ENCODE measurements at regions not wholly inside any gene's neighbourhood (a gene's known extent, or its start where the extent isn't known, plus 50 kb on each side); places are given as distances from the start of the nearest gene placed in this dataset.

- TF ChIP-seq, protein P1, sequence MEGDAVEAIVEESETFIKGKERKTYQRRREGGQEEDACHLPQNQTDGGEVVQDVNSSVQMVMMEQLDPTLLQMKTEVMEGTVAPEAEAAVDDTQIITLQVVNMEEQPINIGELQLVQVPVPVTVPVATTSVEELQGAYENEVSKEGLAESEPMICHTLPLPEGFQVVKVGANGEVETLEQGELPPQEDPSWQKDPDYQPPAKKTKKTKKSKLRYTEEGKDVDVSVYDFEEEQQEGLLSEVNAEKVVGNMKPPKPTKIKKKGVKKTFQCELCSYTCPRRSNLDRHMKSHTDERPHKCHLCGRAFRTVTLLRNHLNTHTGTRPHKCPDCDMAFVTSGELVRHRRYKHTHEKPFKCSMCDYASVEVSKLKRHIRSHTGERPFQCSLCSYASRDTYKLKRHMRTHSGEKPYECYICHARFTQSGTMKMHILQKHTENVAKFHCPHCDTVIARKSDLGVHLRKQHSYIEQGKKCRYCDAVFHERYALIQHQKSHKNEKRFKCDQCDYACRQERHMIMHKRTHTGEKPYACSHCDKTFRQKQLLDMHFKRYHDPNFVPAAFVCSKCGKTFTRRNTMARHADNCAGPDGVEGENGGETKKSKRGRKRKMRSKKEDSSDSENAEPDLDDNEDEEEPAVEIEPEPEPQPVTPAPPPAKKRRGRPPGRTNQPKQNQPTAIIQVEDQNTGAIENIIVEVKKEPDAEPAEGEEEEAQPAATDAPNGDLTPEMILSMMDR (IDR thresholded peaks at IDR 0.05): no peak
- no peak for TF ChIP-seq POLR2A (IDR thresholded peaks at IDR 0.05)
- TF ChIP-seq POLR2AphosphoS5 (IDR thresholded peaks at IDR 0.05): no peak
Measured at GRCh38 chr6:12523726-12524125, 192.8 kb upstream of the PHACTR1 start.

Measured in breast epithelium (tissue), 3 donors.